GM12878 (cell line): ENCODE measurements at regions not wholly inside any gene's neighbourhood (a gene's known extent, or its start where the extent isn't known, plus 50 kb on each side); places are given as distances from the start of the nearest gene placed in this dataset.

Source experiments
- CBX3 ChIP-seq: fragments of 200-600 bp; sonication (generic); IDR thresholded peaks from 2 replicates; pipeline ENCODE4 v1.6.1; 2016; ENCODE audit warnings: low read depth, borderline replicate concordance
- CEBPZ ChIP-seq: fragments of 150-350 bp; IDR thresholded peaks from 2 replicates; pipeline ENCODE4 v1.6.1; 2016; ENCODE audit warnings: low read depth, low read length
- CREM ChIP-seq: IDR thresholded peaks from 2 replicates; pipeline ENCODE4 v1.6.1; 2014; ENCODE audit warnings: antibody characterized with exemption, low read depth
- CTCF ChIP-seq, 3 experiments: IDR thresholded peaks in 2 of 3; conservative IDR thresholded peaks in 1 of 3; 2 replicates each; pipeline ENCODE4 v1.5.1; 2011; ENCODE audit warnings: low read depth in 3 of 3, low read length in 3 of 3, mild to moderate bottlenecking in 3 of 3, control low read depth in 2 of 3, moderate library complexity in 2 of 3, inconsistent platforms in 1 of 3, mixed read lengths in 1 of 3; ENCODE audit not compliant: control insufficient read depth in 2 of 3, insufficient read depth in 1 of 3; ENCODE audit errors: extremely low read depth in 1 of 3
- EP300 ChIP-seq, 2 experiments: fragments of 150-350 bp in 1 of 2; IDR thresholded peaks; 2 replicates each; pipeline ENCODE4 v1.6.1; 2011 to 2012; ENCODE audit warnings: low read depth in 2 of 2, low read length in 2 of 2, borderline replicate concordance in 1 of 2, improper control_type of control experiment in 1 of 2, inconsistent platforms in 1 of 2; ENCODE audit not compliant: control insufficient read depth in 1 of 2
- EZH2 ChIP-seq: IDR thresholded peaks from 2 replicates; pipeline ENCODE4 v1.6.1; 2012; ENCODE audit warnings: low read depth, mild to moderate bottlenecking, control low read depth, inconsistent platforms, low read length, borderline replicate concordance; ENCODE audit not compliant: control insufficient read depth
- MTA3 ChIP-seq: IDR thresholded peaks from 2 replicates; pipeline ENCODE4 v1.6.1; 2012; ENCODE audit warnings: low read length, inconsistent platforms, borderline replicate concordance
- NR2C1 ChIP-seq: fragments of 450-650 bp; IDR thresholded peaks from 2 replicates; pipeline ENCODE4 v1.6.1; 2017; ENCODE audit warnings: antibody characterized with exemption, mild to moderate bottlenecking, moderate library complexity
- POLR2A ChIP-seq: IDR thresholded peaks from 2 replicates; pipeline ENCODE4 v1.6.1; 2011; ENCODE audit warnings: low read depth, mild to moderate bottlenecking, low read length
- RAD21 ChIP-seq: IDR thresholded peaks from 2 replicates; pipeline ENCODE4 v1.6.1; 2011; ENCODE audit warnings: mild to moderate bottlenecking, low read depth, low read length, moderate library complexity; ENCODE audit not compliant: insufficient read depth
- REST ChIP-seq: IDR thresholded peaks from 2 replicates; pipeline ENCODE4 v1.6.1; 2012; ENCODE audit warnings: mild to moderate bottlenecking, low read depth, low read length
- SP1 ChIP-seq: IDR thresholded peaks from one replicate; pipeline ENCODE4 v1.6.1; 2011; ENCODE audit warnings: low read depth, low read length
- ZNF592 ChIP-seq: fragments of 450-650 bp; IDR thresholded peaks from 2 replicates; pipeline ENCODE4 v1.6.1; 2017; ENCODE audit warnings: mild to moderate bottlenecking, moderate library complexity

GRCh38 chr4:174116021-174116420, 167.4 kb downstream of the FBXO8 start:
- TF ChIP-seq EZH2 (no peak), POLR2A (no peak), EP300 (IDR thresholded peaks at IDR 0.05; ENCODE audit: borderline replicate concordance in 1 of 2, control insufficient read depth in 1 of 2, low read depth in 2 of 2, low read length in 2 of 2) (no peak), CTCF (IDR thresholded peaks at IDR 0.05 in 2 of 3, conservative IDR thresholded peaks at IDR 0.05 in 1 of 3; ENCODE audit: control insufficient read depth in 2 of 3, extremely low read depth in 1 of 3, insufficient read depth in 1 of 3, low read depth in 3 of 3, low read length in 3 of 3) (no peak), SP1 (no peak), REST (no peak), CEBPZ (no peak), RAD21 (no peak), NR2C1 (no peak), CBX3 (no peak), CREM (no peak), ZNF592 (no peak), MTA3 (no peak)
